Spleen (tissue), 11 donors: ENCODE measurements at regions not wholly inside any gene's neighbourhood (a gene's known extent, or its start where the extent isn't known, plus 50 kb on each side); places are given as distances from the start of the nearest gene placed in this dataset.

ENCODE experiments used
- DNase-seq: peaks from one replicate; pipeline ENCODE4 v3.0.0-alpha.2; 2020
- H3K27ac ChIP-seq, 8 donors: fragments of 200-600 bp; sonication (generic) in 7 of 8; 1 replicate in 4 of 8; 2 replicates in 4 of 8; pipeline versions ENCODE4 v1.5.0 to v1.8.0; 2016 to 2021; ENCODE audit warnings: inconsistent platforms in 4 of 8, mild to moderate bottlenecking in 4 of 8, moderate library complexity in 1 of 8
- H3K27me3 ChIP-seq, 7 donors: fragments of 200-600 bp; sonication (generic) in 6 of 7; replicated peaks in 1 of 7; 1 replicate in 4 of 7; 2 replicates in 3 of 7; pipeline versions ENCODE4 v1.5.0 to v1.8.0; 2016 to 2021; ENCODE audit warnings: inconsistent platforms in 3 of 7, mild to moderate bottlenecking in 1 of 7
- H3K36me3 ChIP-seq, 6 donors: fragments of 200-600 bp; sonication (generic) in 5 of 6; 1 replicate in 4 of 6; 2 replicates in 2 of 6; pipeline versions ENCODE4 v1.5.0 to v1.8.0; 2016 to 2021; ENCODE audit warnings: inconsistent platforms in 2 of 6
- H3K4me1 ChIP-seq, 6 donors: fragments of 200-600 bp; sonication (generic) in 5 of 6; 1 replicate in 3 of 6; 2 replicates in 3 of 6; pipeline versions ENCODE4 v1.5.0 to v1.8.0; 2016 to 2021; ENCODE audit warnings: inconsistent platforms in 3 of 6
- H3K4me3 ChIP-seq, 8 donors: fragments of 200-600 bp; sonication (generic) in 7 of 8; 1 replicate in 4 of 8; 2 replicates in 4 of 8; pipeline versions ENCODE4 v1.5.0 to v1.8.0; 2016 to 2021; ENCODE audit warnings: inconsistent platforms in 4 of 8, mild to moderate bottlenecking in 4 of 8, moderate library complexity in 2 of 8
- H3K9me3 ChIP-seq, 8 donors: fragments of 200-600 bp; sonication (generic) in 7 of 8; 1 replicate in 4 of 8; 2 replicates in 4 of 8; pipeline versions ENCODE4 v1.5.0 to v1.8.0; 2016 to 2021; ENCODE audit warnings: inconsistent platforms in 4 of 8
- CTCF ChIP-seq, 11 experiments: fragments of 200-600 bp in 7 of 11; fragments of 450-650 bp in 4 of 11; sonication (generic) in 4 of 11; IDR thresholded peaks in 8 of 11; conservative IDR thresholded peaks in 3 of 11; 1 replicate in 7 of 11; 2 replicates in 4 of 11; pipeline versions ENCODE4 v1.4.0 to v1.8.0; 2016 to 2021; ENCODE audit warnings: antibody characterized with exemption in 11 of 11, inconsistent platforms in 4 of 11, mild to moderate bottlenecking in 1 of 11
- POLR2A ChIP-seq, 3 donors: fragments of 450-650 bp; IDR thresholded peaks; one replicate each; pipeline ENCODE4 v1.5.1; 2017; ENCODE audit warnings: antibody characterized with exemption in 3 of 3, mild to moderate bottlenecking in 1 of 3
- POLR2AphosphoS5 ChIP-seq, 3 donors: sonication (generic); formaldehyde crosslinking; IDR thresholded peaks; one replicate each; pipeline ENCODE4 v1.5.1; 2017; ENCODE audit warnings: antibody characterized with exemption in 3 of 3
- whole genome bisulfite sequencing, 5 donors: extraction: QIAGEN DNeasy Blood & Tissue Kit in 3 of 5; methylation state at CpG; one replicate each; pipeline versions ENCODE4 v1.1.5 to v1.1.7; 2013 to 2018; 5-methylcytosine and 5-hydroxymethylcytosine counted together
- intact Hi-C: fragments of 100-400 bp; cut with DNase I; formaldehyde crosslinking; loops from one replicate; pipeline ENCODE4 v1.15.0; 2023; ENCODE audit warnings: low total_unique reads
- donor health status: healthy with polysubstance abuse.
- donor health status: DM: no; HTN: no; CAD: no; lungs with moderate emphysema.
- donor health status: DM: no; HTN: no; CAD: no.
- donor health status: Bipolar disorder and iron deficiency.
- donor health status: healthy.
- donor health status: DM: no; HTN: no; CAD: no.
- donor health status: DM: yes; HTN: yes; CAD: no.

GRCh38 chr2:204441316-204441715 is 104.0 kb upstream of the PARD3B start:
- intact Hi-C loops, result no loop called here
- peaks cover 0 to 17% (median 8%) of the 10 kb centered on the region in 8 donors for H3K9me3 ChIP-seq
- no peak overlapping the region for H3K27ac ChIP-seq
- H3K4me1 ChIP-seq, result no peaks in the 10 kb centered on the region
- no peaks in the 10 kb centered on the region for H3K27me3 ChIP-seq
- no peak for DNase-seq
- TF ChIP-seq POLR2AphosphoS5 (IDR thresholded peaks at IDR 0.05), result no peak
- TF ChIP-seq CTCF (IDR thresholded peaks at IDR 0.05 in 8 of 11, conservative IDR thresholded peaks at IDR 0.05 in 3 of 11), result no peak
- no peak overlapping the region for H3K4me3 ChIP-seq
- no peaks in the 10 kb centered on the region for H3K36me3 ChIP-seq

GRCh38 chr2:204445149-204445548 is 100.1 kb upstream of the PARD3B start:
- DNase-seq, result no peak
- Histone ChIP-seq H3K27me3 (no peaks in the 10 kb centered on the region), H3K9me3 (peaks cover 0 to 22% (median 8%) of the 10 kb centered on the region in 8 donors), H3K36me3 (no peaks in the 10 kb centered on the region), H3K4me1 (no peaks in the 10 kb centered on the region), H3K4me3 (no peak overlapping the region), H3K27ac (no peak overlapping the region)
- intact Hi-C loops, result no loop called here
- WGBS, 5 donors, result 83 to 94% (median 88%) methylated on average over 3 of the region's 3 CpGs
- TF ChIP-seq CTCF (IDR thresholded peaks at IDR 0.05 in 8 of 11, conservative IDR thresholded peaks at IDR 0.05 in 3 of 11) (no peak), POLR2AphosphoS5 (IDR thresholded peaks at IDR 0.05) (no peak), POLR2A (IDR thresholded peaks at IDR 0.05) (no peak)

DNA sequence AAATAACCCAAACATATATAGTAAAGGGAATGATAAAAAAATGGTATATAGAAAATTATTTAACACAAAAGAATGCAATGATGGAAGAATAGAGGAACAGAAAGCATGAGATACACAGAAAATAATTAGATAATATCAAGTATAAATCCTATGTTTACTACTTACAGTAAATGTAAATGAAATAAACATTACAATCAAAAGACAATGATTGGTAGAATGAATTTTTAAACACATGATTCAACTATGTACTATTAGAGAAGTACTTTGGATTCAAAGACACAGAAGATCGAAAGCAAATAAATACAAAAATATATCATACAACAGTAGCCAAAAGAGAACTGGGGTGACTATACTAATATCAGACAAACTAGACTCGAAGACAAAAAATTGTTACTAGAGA is 97.6 kb upstream of the PARD3B start:
- intact Hi-C loops, result no loop called here
- DNase-seq, result no peak
- H3K36me3 ChIP-seq, result no peaks in the 10 kb centered on the region
- 82 to 92% (median 90%) methylated on average over 2 of the region's 2 CpGs for WGBS, 5 donors
- no peak for TF ChIP-seq POLR2AphosphoS5 (IDR thresholded peaks at IDR 0.05)
- TF ChIP-seq POLR2A (IDR thresholded peaks at IDR 0.05), result no peak
- no peaks in the 10 kb centered on the region for H3K27me3 ChIP-seq
- no peak overlapping the region for H3K27ac ChIP-seq
- no peak overlapping the region for H3K4me3 ChIP-seq
- no peaks in the 10 kb centered on the region for H3K4me1 ChIP-seq
- peaks cover 0 to 17% (median 8%) of the 10 kb centered on the region in 8 donors for H3K9me3 ChIP-seq

DNA sequence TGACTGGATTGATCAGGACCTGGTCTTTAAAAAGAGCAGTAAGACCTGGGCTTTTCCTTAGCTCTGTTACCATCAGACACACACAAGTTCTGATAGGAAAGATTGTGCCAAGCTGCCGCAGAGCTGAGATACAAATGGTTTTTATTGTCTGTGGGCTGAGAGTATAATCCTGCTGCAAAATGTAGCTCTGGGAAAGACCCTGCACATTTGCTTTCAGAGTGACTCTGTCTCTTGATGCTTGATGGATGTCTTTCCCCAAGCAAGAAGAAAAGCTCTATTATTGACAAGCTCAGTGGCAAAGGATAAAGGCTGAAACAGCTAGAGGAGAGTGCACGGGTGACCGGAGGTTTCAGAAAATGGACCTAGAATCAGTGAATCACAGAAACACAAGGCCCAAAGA is 95.3 kb upstream of the PARD3B start:
- no peaks in the 10 kb centered on the region for H3K27me3 ChIP-seq
- H3K9me3 ChIP-seq, result peaks cover 0 to 16% (median 6%) of the 10 kb centered on the region in 8 donors
- peaks cover 0 to 11% (median 5%) of the 10 kb centered on the region in 6 donors for H3K4me1 ChIP-seq
- no peak overlapping the region for H3K4me3 ChIP-seq
- no peaks in the 10 kb centered on the region for H3K36me3 ChIP-seq
- no peak overlapping the region for H3K27ac ChIP-seq
- WGBS, 5 donors, result 94 to 96% (median 95%) methylated on average over 3 of the region's 3 CpGs
- DNase-seq, result no peak
- intact Hi-C loops, result no loop called here
- TF ChIP-seq POLR2AphosphoS5 (IDR thresholded peaks at IDR 0.05) (no peak), CTCF (IDR thresholded peaks at IDR 0.05 in 8 of 11, conservative IDR thresholded peaks at IDR 0.05 in 3 of 11) (no peak), POLR2A (IDR thresholded peaks at IDR 0.05) (no peak)

- H3K27ac ChIP-seq, result peak overlapping the region in 4 of 8 donors; percentile 0 to 46 (median 32)
- peaks cover 0 to 11% (median 5%) of the 10 kb centered on the region in 6 donors for H3K4me1 ChIP-seq
- H3K27me3 ChIP-seq, result no peaks in the 10 kb centered on the region
- TF ChIP-seq CTCF (IDR thresholded peaks at IDR 0.05 in 8 of 11, conservative IDR thresholded peaks at IDR 0.05 in 3 of 11) (no peak), POLR2AphosphoS5 (IDR thresholded peaks at IDR 0.05) (no peak), POLR2A (IDR thresholded peaks at IDR 0.05) (no peak)
- H3K4me3 ChIP-seq, result no peak overlapping the region
- DNase-seq, result no peak
- no peaks in the 10 kb centered on the region for H3K36me3 ChIP-seq
- peaks cover 0 to 4% (median 0%) of the 10 kb centered on the region in 8 donors for H3K9me3 ChIP-seq
- 53 to 75% (median 68%) methylated on average over 2 of the region's 2 CpGs for WGBS, 5 donors
- intact Hi-C loops, result no loop called here
These were observed 93.5 kb upstream of the PARD3B start for GRCh38 chr2:204451766-204452165.
